AG04450 (cell line): ENCODE measurements at regions not wholly inside any gene's neighbourhood (a gene's known extent, or its start where the extent isn't known, plus 50 kb on each side); places are given as distances from the start of the nearest gene placed in this dataset.

Experiments
- CTCF ChIA-PET: fragments of 300-600, 350-600 bp; formaldehyde crosslinking; extraction: SDS; loops from one replicate; lab custom pipeline; 2022; ENCODE audit warnings: antibody characterized with exemption, inconsistent platforms; lab: Charles Lee
- POLR2A ChIA-PET: fragments of 350-600 bp; formaldehyde crosslinking; extraction: SDS; loops from one replicate; lab custom pipeline; 2021; ENCODE audit warnings: antibody characterized with exemption, inconsistent platforms; lab: Yijun Ruan, JAX
- DNase-seq: peaks from one replicate; pipeline ENCODE4 v3.0.0-alpha.2; 2011; ENCODE audit warnings: low read depth, low spot score
- H3K27ac ChIP-seq: one replicate; pipeline ENCODE4 v1.5.1; 2012; ENCODE audit warnings: low read depth, low read length, control low read depth
- H3K27me3 ChIP-seq: one replicate; pipeline ENCODE4 v1.6.0; 2012; ENCODE audit warnings: low read length; ENCODE audit not compliant: control insufficient read depth, insufficient read depth
- H3K4me3 ChIP-seq: 2 replicates; pipeline ENCODE4 v1.5.1; 2011; ENCODE audit warnings: mild to moderate bottlenecking, low read depth, low read length, control low read depth
- H3K9me3 ChIP-seq: 2 replicates; pipeline ENCODE4 v1.5.1; 2012; ENCODE audit warnings: low read length; ENCODE audit not compliant: control insufficient read depth, insufficient read depth
- CTCF ChIP-seq: IDR thresholded peaks from 2 replicates; pipeline ENCODE4 v1.5.1; 2011; ENCODE audit warnings: low read depth, low read length, control low read depth, inconsistent platforms

GRCh38 chr4:126937342-126937741, 695.4 kb upstream of the INTU start:
- H3K4me3 ChIP-seq, result no peak overlapping the region
- CTCF ChIA-PET, result no interaction called here
- H3K9me3 ChIP-seq, result no peaks in the 10 kb centered on the region
- no peaks in the 10 kb centered on the region for H3K27me3 ChIP-seq
- H3K27ac ChIP-seq, result no peak overlapping the region
- POLR2A ChIA-PET, result no interaction called here
- DNase-seq, result no peak
- TF ChIP-seq CTCF, result no peak

- no peak for TF ChIP-seq CTCF
- DNase-seq, result no peak
- Histone ChIP-seq H3K27me3 (no peaks in the 10 kb centered on the region), H3K4me3 (no peak overlapping the region), H3K27ac (no peak overlapping the region), H3K9me3 (no peaks in the 10 kb centered on the region)
- POLR2A ChIA-PET, result no interaction called here
- CTCF ChIA-PET, result no interaction called here
These were observed 694.8 kb upstream of the INTU start for GRCh38 chr4:126937846-126938422.

GRCh38 chr4:126939401-126939800, 693.4 kb upstream of the INTU start:
- peak; percentile 32 for DNase-seq
- Histone ChIP-seq H3K9me3 (no peaks in the 10 kb centered on the region), H3K27me3 (no peaks in the 10 kb centered on the region), H3K4me3 (no peak overlapping the region), H3K27ac (peak overlapping the region; percentile 77)
- POLR2A ChIA-PET, result no interaction called here
- no peak for TF ChIP-seq CTCF
- CTCF ChIA-PET, result no interaction called here

- ChIA-PET CTCF (no interaction called here), POLR2A (no interaction called here)
- Histone ChIP-seq H3K27me3 (no peaks in the 10 kb centered on the region), H3K27ac (no peak overlapping the region), H3K9me3 (peaks cover 5% of the 10 kb centered on the region; the same call in 1 of the 2 replicates), H3K4me3 (no peak overlapping the region)
- no peak for DNase-seq
- TF ChIP-seq CTCF, result no peak
These were observed 685.2 kb upstream of the INTU start for GRCh38 chr4:126947536-126947935.

- no peak for DNase-seq
- Histone ChIP-seq H3K9me3 (peaks cover 14% of the 10 kb centered on the region; the same call in 1 of the 2 replicates), H3K4me3 (no peak overlapping the region), H3K27me3 (no peaks in the 10 kb centered on the region), H3K27ac (no peak overlapping the region)
- CTCF ChIA-PET, result no interaction called here
- no peak for TF ChIP-seq CTCF
- POLR2A ChIA-PET, result no interaction called here
These were observed 678.0 kb upstream of the INTU start for GRCh38 chr4:126954537-126955291.
